ENCODE measurements at regions not wholly inside any gene's neighbourhood (a gene's known extent, or its start where the extent isn't known, plus 50 kb on each side); places are given as distances from the start of the nearest gene placed in this dataset.
"Not testable (repeated sequence)": the region's sequence is repeated elsewhere in the genome, so short reads cannot be mapped to it uniquely, and the experiment has no call there.

DNA sequence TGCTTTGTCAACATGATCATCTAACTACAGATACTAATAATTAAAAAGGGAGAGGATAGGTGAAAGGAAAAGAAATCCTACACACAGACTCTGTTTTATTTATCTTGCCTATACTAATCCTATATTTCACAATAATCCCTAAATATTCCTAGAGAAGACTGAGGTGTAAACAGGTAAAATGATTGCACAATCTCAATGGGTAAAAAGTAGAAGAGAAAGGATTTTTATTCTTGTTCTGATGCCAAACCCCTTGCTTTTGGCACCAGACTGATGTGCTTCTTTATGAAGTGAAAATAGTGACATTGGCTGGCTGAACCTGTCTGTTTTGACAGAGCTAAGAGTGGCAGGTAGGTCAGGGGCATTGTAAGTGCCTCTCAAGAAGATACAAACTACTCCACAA, 101.9 kb upstream of the ZPLD1 start:
- no peak for DNase-seq (ENCODE audit: low spot score)

DNA sequence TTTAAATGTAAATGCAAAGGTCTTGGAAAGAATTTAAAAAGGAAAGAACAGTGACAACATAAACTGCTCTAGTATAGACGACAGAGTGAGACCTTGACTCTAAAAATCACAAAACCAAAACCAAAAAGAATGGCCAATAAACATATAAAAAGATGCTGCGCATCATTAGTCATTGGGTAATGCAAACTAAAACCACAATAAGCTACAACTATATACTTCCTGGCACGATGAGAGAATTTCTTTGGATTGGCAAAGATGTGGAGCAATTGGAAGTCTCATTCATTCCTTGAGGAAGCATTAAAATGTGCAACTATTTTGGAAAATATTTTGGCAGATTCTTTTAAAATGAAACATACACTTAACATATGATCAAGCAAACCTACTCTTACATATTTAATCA, 98.7 kb upstream of the ZPLD1 start:
- DNase-seq (ENCODE audit: low spot score): no peak

- DNase-seq (ENCODE audit: low spot score): no peak
Measured at GRCh38 chr3:102339671-102340070, 95.1 kb upstream of the ZPLD1 start.

- DNase-seq (ENCODE audit: low spot score): no peak
Measured at GRCh38 chr3:102346897-102347296, 87.9 kb upstream of the ZPLD1 start.

DNA sequence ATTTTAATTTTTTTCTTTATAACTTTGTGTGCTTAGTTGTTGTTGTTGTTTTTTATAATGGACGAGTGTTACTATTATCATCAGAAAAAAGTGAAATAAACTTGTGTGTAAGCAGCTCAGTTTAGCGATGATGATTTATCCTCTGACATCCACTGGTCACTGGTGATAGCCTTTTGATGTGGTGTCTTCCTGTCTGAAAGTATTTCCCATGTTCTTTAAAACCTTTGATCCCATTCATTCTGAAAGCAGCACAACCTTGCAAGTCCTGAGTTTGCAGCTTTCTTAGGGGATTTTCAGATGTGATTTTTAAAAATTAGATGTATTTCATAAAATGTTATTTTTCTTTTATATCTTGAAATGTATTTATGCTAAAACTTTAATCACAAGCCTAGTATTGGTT, 85.9 kb upstream of the ZPLD1 start:
- DNase-seq (ENCODE audit: low spot score): no peak

DNA sequence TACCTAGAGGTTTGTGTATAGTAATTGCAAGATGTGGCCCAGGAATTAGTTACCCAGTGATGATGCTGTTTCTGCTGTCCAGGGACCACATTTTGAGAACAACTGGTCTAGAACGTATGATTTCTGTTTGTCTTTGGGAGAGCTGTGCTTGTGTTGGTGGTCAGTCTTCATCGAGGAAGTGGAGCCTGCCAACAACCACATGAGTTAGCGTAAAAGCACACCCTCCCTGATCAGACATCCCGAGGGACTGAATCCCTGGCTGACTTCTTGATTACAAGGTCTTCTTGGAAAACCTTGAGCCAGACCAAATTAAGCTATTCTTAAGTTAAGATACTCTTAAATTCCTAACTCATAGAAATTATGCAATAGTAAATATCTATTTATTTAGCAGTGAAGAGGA, 81.7 kb upstream of the ZPLD1 start:
- DNase-seq (ENCODE audit: low spot score): no peak

GRCh38 chr3:102353805-102354204, 81.0 kb upstream of the ZPLD1 start:
- DNase-seq (ENCODE audit: low spot score): no peak

DNA sequence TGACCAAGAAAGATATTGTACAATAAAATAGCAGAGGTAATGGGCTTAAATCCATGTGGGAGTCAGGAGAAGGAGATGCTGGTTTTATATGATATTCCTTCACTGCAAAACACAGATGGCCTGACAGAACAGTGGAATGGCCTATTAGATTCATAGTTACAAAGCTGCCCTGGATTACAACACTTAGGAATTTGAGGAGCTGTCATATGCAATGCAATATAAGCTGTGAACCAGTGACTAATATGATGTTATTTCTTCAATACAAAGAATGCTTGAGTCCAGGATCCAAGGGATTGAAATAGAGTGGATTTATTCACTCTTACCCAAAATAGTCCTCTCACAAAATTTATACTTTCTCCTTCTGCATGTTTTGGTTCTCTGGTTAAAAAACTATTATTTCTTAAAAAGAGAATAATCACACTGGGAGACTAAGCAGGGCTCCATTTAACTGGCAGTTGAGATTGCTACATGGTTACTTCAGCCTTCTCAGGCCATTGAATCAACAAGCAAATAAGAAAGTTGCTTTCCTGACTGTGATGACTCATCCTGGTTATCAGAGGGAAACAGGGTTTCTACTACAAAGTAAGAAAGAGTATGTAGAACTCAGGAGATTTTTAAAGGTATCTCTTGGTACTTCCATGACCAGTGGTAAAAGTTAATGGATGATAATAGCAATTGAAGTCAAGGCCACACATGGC, 79.8 kb upstream of the ZPLD1 start:
- DNase-seq (ENCODE audit: low spot score): no peak

DNA sequence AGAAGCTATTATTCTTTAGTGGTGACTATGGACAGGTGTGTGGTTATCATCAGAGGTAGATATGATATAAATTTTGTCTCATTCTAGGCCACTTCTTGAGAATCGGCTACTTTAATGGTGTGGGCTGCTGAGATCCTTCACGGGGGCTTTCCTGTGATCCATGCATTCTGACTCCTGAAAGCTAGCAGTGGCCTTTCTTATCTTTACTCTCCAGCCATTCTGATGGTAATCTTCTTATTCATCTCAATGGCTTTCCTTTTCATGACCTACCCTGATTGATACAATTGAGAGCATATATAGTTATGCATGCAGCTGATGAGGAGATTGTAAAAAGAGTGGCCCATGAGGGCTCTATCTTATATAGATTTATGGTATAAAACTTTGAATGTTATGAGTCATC, 78.3 kb upstream of the ZPLD1 start:
- DNase-seq (ENCODE audit: low spot score): no peak

GRCh38 chr3:102357313-102357712, 77.5 kb upstream of the ZPLD1 start:
- DNase-seq (ENCODE audit: low spot score): not testable (repeated sequence)

DNA sequence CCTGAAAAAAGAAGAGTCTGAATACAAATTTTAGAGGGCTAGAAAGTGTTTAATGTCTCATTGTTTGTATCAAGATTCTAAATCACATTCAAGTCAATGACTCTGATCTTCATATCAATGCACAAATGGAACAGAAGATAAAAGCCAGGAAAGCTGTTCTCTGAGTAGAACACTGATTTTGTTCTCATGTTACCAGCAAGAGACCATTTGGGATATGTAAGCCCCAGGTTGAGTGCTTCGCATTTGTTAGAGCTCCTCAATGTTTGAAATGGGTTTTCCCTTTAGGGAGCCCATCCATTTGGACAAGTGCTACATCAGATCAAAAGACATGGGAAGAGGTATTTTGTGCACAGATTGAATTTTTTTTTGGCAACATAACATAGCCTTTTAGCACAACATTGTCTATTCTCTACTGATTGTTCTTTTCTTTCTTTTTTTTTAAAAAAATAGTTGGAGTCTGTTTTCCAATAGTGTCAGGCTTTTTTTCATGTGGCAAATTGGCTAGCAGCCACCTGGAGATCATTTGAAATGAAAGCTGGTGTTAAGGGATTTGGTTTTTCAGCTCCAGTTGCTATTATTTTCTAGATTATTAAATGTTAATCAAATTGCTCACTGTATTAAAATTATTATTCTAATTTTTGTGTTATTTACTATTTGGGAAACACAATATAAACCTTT, 74.5 kb upstream of the ZPLD1 start:
- no peak for DNase-seq (ENCODE audit: low spot score)

- DNase-seq (ENCODE audit: low spot score): no peak
Measured at GRCh38 chr3:102361101-102361500, 73.7 kb upstream of the ZPLD1 start.

DNA sequence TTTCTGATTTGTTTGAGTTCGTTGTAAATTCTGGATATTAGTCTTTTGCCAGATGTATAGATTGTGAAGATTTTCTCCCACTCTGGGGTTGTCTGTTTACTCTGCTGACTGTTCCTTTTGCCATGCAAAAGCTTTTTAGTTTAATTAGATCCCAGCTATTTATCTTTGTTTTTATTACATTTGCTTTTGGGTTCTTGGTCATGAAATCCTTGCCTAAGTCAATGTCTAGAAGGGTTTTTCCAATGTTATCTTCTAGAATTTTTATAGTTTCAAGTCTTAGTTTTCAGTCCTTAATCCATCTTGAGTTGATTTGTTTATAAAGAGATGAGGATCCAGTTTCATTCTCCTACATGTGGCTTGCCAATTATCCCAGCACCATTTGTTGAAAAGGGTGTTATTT, 68.7 kb upstream of the ZPLD1 start:
- not testable (repeated sequence) for DNase-seq (ENCODE audit: low spot score)

GRCh38 chr3:102374863-102375634, 59.8 kb upstream of the ZPLD1 start:
- DNase-seq (ENCODE audit: low spot score): no peak

GRCh38 chr3:102378216-102378615, 56.6 kb upstream of the ZPLD1 start:
- DNase-seq (ENCODE audit: low spot score): no peak

GRCh38 chr3:102382201-102382600, 52.6 kb upstream of the ZPLD1 start:
- not testable (repeated sequence) for DNase-seq (ENCODE audit: low spot score)
